NCI-H524 treated with DMSO at 0.1 percent for 48 hours (cell line): ENCODE measurements at regions not wholly inside any gene's neighbourhood (a gene's known extent, or its start where the extent isn't known, plus 50 kb on each side); places are given as distances from the start of the nearest gene placed in this dataset.
"Not testable (repeated sequence)": the region's sequence is repeated elsewhere in the genome, so short reads cannot be mapped to it uniquely, and the experiment has no call there.

Experiments
- DNase-seq: peaks from one replicate; lab custom pipeline; 2025; lab: John Stamatoyannopoulos, UW

- DNase-seq, result no peak
Measured at GRCh38 chr16:80008857-80009256, 408.3 kb upstream of the MAF start.

- DNase-seq, result no peak
Measured at GRCh38 chr16:80007231-80007630, 406.7 kb upstream of the MAF start.

GRCh38 chr16:80006241-80007215, 406.0 kb upstream of the MAF start:
- DNase-seq, result no peak

- no peak for DNase-seq
Measured at GRCh38 chr16:80004113-80004512, 403.6 kb upstream of the MAF start.

- no peak for DNase-seq
Measured at GRCh38 chr16:80002261-80002660, 401.7 kb upstream of the MAF start.

- DNase-seq, result no peak
Measured at GRCh38 chr16:79998143-79998542, 397.6 kb upstream of the MAF start.

GRCh38 chr16:79997257-79997656, 396.7 kb upstream of the MAF start:
- no peak for DNase-seq

- no peak for DNase-seq
Measured at GRCh38 chr16:79996321-79996720, 395.8 kb upstream of the MAF start.

- no peak for DNase-seq
Measured at GRCh38 chr16:79995315-79995714, 394.8 kb upstream of the MAF start.

- no peak for DNase-seq
Measured at GRCh38 chr16:79994418-79994817, 393.9 kb upstream of the MAF start.

- DNase-seq, result no peak
Measured at GRCh38 chr16:79993629-79994209, 393.2 kb upstream of the MAF start.

GRCh38 chr16:79991969-79992368, 391.4 kb upstream of the MAF start:
- no peak for DNase-seq

GRCh38 chr16:79988721-79989220, 388.2 kb upstream of the MAF start:
- DNase-seq, result no peak

GRCh38 chr16:79988089-79988488, 387.6 kb upstream of the MAF start:
- DNase-seq, result no peak

- DNase-seq, result no peak
Measured at GRCh38 chr16:79986352-79986751, 385.8 kb upstream of the MAF start.

- DNase-seq, result no peak
Measured at GRCh38 chr16:79985606-79986005, 385.1 kb upstream of the MAF start.

- not testable (repeated sequence) for DNase-seq
Measured at GRCh38 chr16:79984149-79984548, 383.6 kb upstream of the MAF start.

- DNase-seq, result no peak
Measured at GRCh38 chr16:79982862-79983261, 382.3 kb upstream of the MAF start.

GRCh38 chr16:79982361-79982760, 381.8 kb upstream of the MAF start:
- peak; percentile 37 for DNase-seq

GRCh38 chr16:79981814-79982213, 381.3 kb upstream of the MAF start:
- no peak for DNase-seq

- no peak for DNase-seq
Measured at GRCh38 chr16:79980650-79981521, 380.3 kb upstream of the MAF start.
